ENCODE measurements at regions not wholly inside any gene's neighbourhood (a gene's known extent, or its start where the extent isn't known, plus 50 kb on each side); places are given as distances from the start of the nearest gene placed in this dataset.
"Not testable (repeated sequence)": the region's sequence is repeated elsewhere in the genome, so short reads cannot be mapped to it uniquely, and the experiment has no call there.

DNA sequence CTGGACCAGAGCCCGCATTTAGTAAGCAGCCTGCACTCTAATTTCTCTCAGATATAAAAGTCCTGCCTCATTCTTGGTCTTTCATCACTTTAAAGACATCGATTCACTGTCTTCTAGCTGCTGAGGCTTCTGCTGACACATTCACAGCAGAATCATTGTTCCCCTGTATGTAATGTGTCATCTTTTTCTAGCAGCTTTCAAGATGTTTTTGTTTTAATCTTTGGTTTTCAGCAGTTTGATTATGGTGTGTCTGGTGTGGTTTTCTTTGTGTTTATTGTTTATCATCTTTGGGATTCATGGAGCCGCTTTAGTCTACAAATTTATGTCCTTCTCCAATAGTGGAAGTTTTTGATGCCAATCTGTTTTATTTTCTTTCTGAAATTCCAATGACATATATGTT, 157.3 kb upstream of the STMND1 start:
- DNase-seq = no peak
- H3K9me2 ChIP-seq (replicated peaks; ENCODE audit: insufficient read depth, low read length) = no peaks in the 10 kb centered on the region
- no peaks in the 10 kb centered on the region for H3K9me3 ChIP-seq (ENCODE audit: low read length)
- no peak overlapping the region for H3K27ac ChIP-seq (ENCODE audit: low read length)
- H3K36me3 ChIP-seq (ENCODE audit: insufficient read depth, low read length) = no peaks in the 10 kb centered on the region
- H3K27me3 ChIP-seq (ENCODE audit: low read length) = no peaks in the 10 kb centered on the region
- no peaks in the 10 kb centered on the region for H3K4me1 ChIP-seq (ENCODE audit: low read length)
- H4K20me1 ChIP-seq (ENCODE audit: insufficient read depth, low read depth, low read length) = no peaks in the 10 kb centered on the region
- H3K79me2 ChIP-seq (ENCODE audit: low read length) = no peaks in the 10 kb centered on the region
- H2AFZ ChIP-seq (ENCODE audit: low read length) = no peak overlapping the region
- no peak overlapping the region for H3K4me2 ChIP-seq (ENCODE audit: low read depth, low read length, poor library complexity, severe bottlenecking)
- no peak overlapping the region for H3K9ac ChIP-seq (ENCODE audit: low read length)
- H3K4me3 ChIP-seq (ENCODE audit: low read length) = no peak overlapping the region

DNA sequence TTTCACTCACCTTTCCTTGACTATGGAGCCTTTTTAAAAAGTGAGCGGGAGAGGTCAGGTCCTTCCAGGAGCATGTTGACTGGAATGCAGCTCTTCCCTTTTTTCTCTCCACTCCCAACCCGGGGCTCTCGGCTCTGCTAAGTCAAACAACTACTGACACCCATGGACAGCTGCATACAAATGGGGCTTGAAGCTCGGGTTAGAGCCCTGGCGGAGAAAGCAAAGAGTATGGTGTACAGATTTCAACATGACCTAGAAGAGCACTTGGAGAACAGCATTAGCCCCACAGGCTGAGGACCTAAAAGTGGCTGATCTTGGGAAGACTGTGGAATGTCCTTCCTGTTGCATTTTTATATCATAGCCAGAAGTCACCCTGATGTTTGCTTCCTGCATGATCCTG, 162.0 kb upstream of the STMND1 start:
- H3K4me2 ChIP-seq (ENCODE audit: low read depth, low read length, poor library complexity, severe bottlenecking) = no peak overlapping the region

DNA sequence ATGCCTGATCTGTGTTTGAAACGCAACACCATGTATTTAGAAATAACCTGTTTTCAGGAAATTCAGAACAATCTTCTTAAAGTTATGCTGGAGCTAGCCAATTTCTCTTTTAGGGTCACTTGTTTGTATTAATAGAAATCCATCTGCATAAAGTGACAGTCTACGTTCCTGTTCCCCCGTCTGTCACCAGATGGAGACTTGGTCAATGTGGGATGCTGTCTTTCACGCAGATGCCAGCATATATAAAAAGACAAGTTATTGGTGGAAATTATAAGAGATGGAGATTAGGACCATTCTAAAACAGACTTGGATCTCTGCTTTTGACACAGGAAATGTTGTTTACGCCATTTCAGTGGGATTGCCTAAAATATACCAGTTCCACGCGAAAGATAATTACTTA, 162.5 kb upstream of the STMND1 start:
- DNase-seq = no peak

More for the DNA sequence above, 162.0 kb upstream of the STMND1 start:
- DNase-seq = no peak
- no peak overlapping the region for H3K4me3 ChIP-seq (ENCODE audit: low read length)
- no peak overlapping the region for H3K9ac ChIP-seq (ENCODE audit: low read length)
- H3K27me3 ChIP-seq (ENCODE audit: low read length) = no peaks in the 10 kb centered on the region
- H2AFZ ChIP-seq (ENCODE audit: low read length) = no peak overlapping the region
- H3K4me1 ChIP-seq (ENCODE audit: low read length) = no peaks in the 10 kb centered on the region
- H3K9me3 ChIP-seq (ENCODE audit: low read length) = no peaks in the 10 kb centered on the region
- H4K20me1 ChIP-seq (ENCODE audit: insufficient read depth, low read depth, low read length) = no peaks in the 10 kb centered on the region
- H3K36me3 ChIP-seq (ENCODE audit: insufficient read depth, low read length) = no peaks in the 10 kb centered on the region
- no peaks in the 10 kb centered on the region for H3K79me2 ChIP-seq (ENCODE audit: low read length)
- no peak overlapping the region for H3K27ac ChIP-seq (ENCODE audit: low read length)
- no peaks in the 10 kb centered on the region for H3K9me2 ChIP-seq (replicated peaks; ENCODE audit: insufficient read depth, low read length)

DNA sequence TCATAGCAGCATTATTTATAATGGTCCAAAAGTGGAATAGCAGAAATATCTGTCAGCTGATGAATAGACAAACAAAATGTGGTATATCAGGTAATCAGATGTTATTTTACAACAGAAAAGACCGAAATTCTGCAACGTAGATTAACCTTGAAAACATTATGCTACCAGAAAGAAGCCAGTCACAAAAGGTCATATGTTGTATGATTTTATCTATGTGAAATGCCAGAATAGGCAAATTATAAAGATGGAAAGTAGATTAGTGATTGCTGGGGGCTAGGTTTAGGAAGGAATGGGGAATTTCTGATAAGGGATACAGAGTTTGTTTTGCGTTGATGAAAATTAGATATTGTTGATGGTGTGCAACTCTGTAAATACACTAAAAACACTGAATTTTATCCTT, 165.0 kb upstream of the STMND1 start:
- Histone ChIP-seq H3K27me3 (ENCODE audit: low read length) (no peaks in the 10 kb centered on the region), H3K79me2 (ENCODE audit: low read length) (no peaks in the 10 kb centered on the region), H4K20me1 (ENCODE audit: insufficient read depth, low read depth, low read length) (no peaks in the 10 kb centered on the region), H3K9ac (ENCODE audit: low read length) (no peak overlapping the region), H3K36me3 (ENCODE audit: insufficient read depth, low read length) (no peaks in the 10 kb centered on the region), H3K9me3 (ENCODE audit: low read length) (no peaks in the 10 kb centered on the region), H3K4me3 (ENCODE audit: low read length) (no peak overlapping the region), H3K4me1 (ENCODE audit: low read length) (no peaks in the 10 kb centered on the region), H3K4me2 (ENCODE audit: low read depth, low read length, poor library complexity, severe bottlenecking) (no peak overlapping the region), H3K9me2 (replicated peaks; ENCODE audit: insufficient read depth, low read length) (no peaks in the 10 kb centered on the region), H2AFZ (ENCODE audit: low read length) (no peak overlapping the region), H3K27ac (ENCODE audit: low read length) (no peak overlapping the region)
- DNase-seq = no peak

More for the DNA sequence above, 162.5 kb upstream of the STMND1 start:
- H3K27ac ChIP-seq (ENCODE audit: low read length) = no peak overlapping the region
- H3K27me3 ChIP-seq (ENCODE audit: low read length) = no peaks in the 10 kb centered on the region
- no peaks in the 10 kb centered on the region for H3K9me2 ChIP-seq (replicated peaks; ENCODE audit: insufficient read depth, low read length)
- H2AFZ ChIP-seq (ENCODE audit: low read length) = no peak overlapping the region
- no peaks in the 10 kb centered on the region for H3K9me3 ChIP-seq (ENCODE audit: low read length)
- H3K4me1 ChIP-seq (ENCODE audit: low read length) = no peaks in the 10 kb centered on the region
- no peaks in the 10 kb centered on the region for H3K79me2 ChIP-seq (ENCODE audit: low read length)
- H3K4me3 ChIP-seq (ENCODE audit: low read length) = no peak overlapping the region
- H4K20me1 ChIP-seq (ENCODE audit: insufficient read depth, low read depth, low read length) = no peaks in the 10 kb centered on the region
- H3K4me2 ChIP-seq (ENCODE audit: low read depth, low read length, poor library complexity, severe bottlenecking) = no peak overlapping the region
- no peaks in the 10 kb centered on the region for H3K36me3 ChIP-seq (ENCODE audit: insufficient read depth, low read length)
- no peak overlapping the region for H3K9ac ChIP-seq (ENCODE audit: low read length)

DNA sequence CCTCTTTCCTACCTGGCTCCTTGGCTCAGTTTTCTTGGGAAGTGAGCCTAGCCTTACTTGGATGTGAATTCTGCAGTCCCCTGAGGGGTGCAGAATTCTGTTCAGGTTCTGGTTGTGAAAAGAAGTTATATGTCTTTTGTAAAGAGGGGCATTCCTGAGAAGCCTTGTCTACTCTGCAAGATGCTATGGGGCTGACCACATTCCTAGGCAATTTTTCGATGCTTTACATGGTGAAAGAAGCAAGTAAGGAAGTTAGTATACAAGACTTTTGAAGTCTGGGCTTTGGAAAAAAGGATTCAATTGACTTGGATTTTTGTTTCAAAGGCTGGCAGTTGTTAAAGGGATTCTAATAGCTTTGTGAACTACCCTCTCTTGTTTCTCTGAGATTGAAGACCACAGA, 167.9 kb upstream of the STMND1 start:
- Histone ChIP-seq H2AFZ (ENCODE audit: low read length) (no peak overlapping the region), H3K27me3 (ENCODE audit: low read length) (no peaks in the 10 kb centered on the region), H3K9ac (ENCODE audit: low read length) (no peak overlapping the region), H3K4me1 (ENCODE audit: low read length) (no peaks in the 10 kb centered on the region), H3K79me2 (ENCODE audit: low read length) (no peaks in the 10 kb centered on the region), H3K27ac (ENCODE audit: low read length) (no peak overlapping the region), H3K36me3 (ENCODE audit: insufficient read depth, low read length) (no peaks in the 10 kb centered on the region), H3K4me2 (ENCODE audit: low read depth, low read length, poor library complexity, severe bottlenecking) (no peak overlapping the region), H3K4me3 (ENCODE audit: low read length) (no peak overlapping the region), H4K20me1 (ENCODE audit: insufficient read depth, low read depth, low read length) (no peaks in the 10 kb centered on the region), H3K9me2 (replicated peaks; ENCODE audit: insufficient read depth, low read length) (no peaks in the 10 kb centered on the region), H3K9me3 (ENCODE audit: low read length) (no peaks in the 10 kb centered on the region)
- no peak for DNase-seq

DNA sequence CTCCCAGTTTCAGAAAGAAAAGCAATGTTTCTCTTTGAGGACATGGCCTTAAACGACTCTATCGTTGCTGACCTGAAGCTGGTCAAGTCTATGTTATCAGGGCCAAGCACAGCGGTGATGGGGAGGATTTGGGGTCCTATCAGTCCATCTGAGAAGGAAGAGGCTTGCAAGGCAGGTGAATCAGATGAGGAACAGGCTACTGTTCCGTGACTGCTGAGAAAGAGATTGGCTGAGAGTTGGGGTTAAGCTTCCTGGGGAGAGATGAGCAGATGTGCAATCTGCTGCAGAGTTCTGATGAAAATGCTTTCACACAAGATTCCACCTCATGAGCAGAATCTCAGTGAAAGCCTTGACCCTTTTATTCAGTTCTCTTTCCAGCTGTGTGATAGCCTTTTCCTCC, 168.3 kb upstream of the STMND1 start:
- no peak overlapping the region for H3K9ac ChIP-seq (ENCODE audit: low read length)
- H3K4me3 ChIP-seq (ENCODE audit: low read length) = no peak overlapping the region
- H3K4me2 ChIP-seq (ENCODE audit: low read depth, low read length, poor library complexity, severe bottlenecking) = no peak overlapping the region
- no peaks in the 10 kb centered on the region for H3K9me3 ChIP-seq (ENCODE audit: low read length)
- no peaks in the 10 kb centered on the region for H4K20me1 ChIP-seq (ENCODE audit: insufficient read depth, low read depth, low read length)
- no peak overlapping the region for H2AFZ ChIP-seq (ENCODE audit: low read length)
- H3K4me1 ChIP-seq (ENCODE audit: low read length) = no peaks in the 10 kb centered on the region
- no peaks in the 10 kb centered on the region for H3K79me2 ChIP-seq (ENCODE audit: low read length)
- no peak for DNase-seq
- no peaks in the 10 kb centered on the region for H3K27me3 ChIP-seq (ENCODE audit: low read length)
- no peaks in the 10 kb centered on the region for H3K36me3 ChIP-seq (ENCODE audit: insufficient read depth, low read length)
- H3K27ac ChIP-seq (ENCODE audit: low read length) = no peak overlapping the region
- no peaks in the 10 kb centered on the region for H3K9me2 ChIP-seq (replicated peaks; ENCODE audit: insufficient read depth, low read length)

DNA sequence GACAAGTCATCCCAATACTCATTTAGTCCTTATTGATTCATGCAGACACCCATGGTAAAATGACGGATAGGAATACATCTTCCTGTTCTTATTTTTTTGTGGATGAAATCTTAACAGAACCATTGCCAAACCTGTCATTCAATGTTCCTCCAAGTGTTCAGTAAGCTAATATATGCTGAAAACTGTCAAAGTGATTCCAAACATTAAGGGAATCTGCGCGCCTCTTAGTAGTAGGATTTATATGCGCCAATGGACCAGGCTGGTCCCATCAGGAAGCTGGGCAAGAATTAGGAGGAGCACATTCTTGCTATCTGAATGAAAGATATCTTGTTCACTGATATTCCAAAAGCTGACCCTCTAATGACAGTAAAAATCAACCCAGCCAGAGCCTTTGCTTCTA, 168.9 kb upstream of the STMND1 start:
- no peak for DNase-seq
- Histone ChIP-seq H3K27ac (ENCODE audit: low read length) (no peak overlapping the region), H3K9me2 (replicated peaks; ENCODE audit: insufficient read depth, low read length) (no peaks in the 10 kb centered on the region), H3K27me3 (ENCODE audit: low read length) (no peaks in the 10 kb centered on the region), H3K4me2 (ENCODE audit: low read depth, low read length, poor library complexity, severe bottlenecking) (no peak overlapping the region), H3K4me1 (ENCODE audit: low read length) (no peaks in the 10 kb centered on the region), H2AFZ (ENCODE audit: low read length) (no peak overlapping the region), H3K36me3 (ENCODE audit: insufficient read depth, low read length) (no peaks in the 10 kb centered on the region), H4K20me1 (ENCODE audit: insufficient read depth, low read depth, low read length) (no peaks in the 10 kb centered on the region), H3K9me3 (ENCODE audit: low read length) (no peaks in the 10 kb centered on the region), H3K79me2 (ENCODE audit: low read length) (no peaks in the 10 kb centered on the region), H3K4me3 (ENCODE audit: low read length) (no peak overlapping the region), H3K9ac (ENCODE audit: low read length) (no peak overlapping the region)

DNA sequence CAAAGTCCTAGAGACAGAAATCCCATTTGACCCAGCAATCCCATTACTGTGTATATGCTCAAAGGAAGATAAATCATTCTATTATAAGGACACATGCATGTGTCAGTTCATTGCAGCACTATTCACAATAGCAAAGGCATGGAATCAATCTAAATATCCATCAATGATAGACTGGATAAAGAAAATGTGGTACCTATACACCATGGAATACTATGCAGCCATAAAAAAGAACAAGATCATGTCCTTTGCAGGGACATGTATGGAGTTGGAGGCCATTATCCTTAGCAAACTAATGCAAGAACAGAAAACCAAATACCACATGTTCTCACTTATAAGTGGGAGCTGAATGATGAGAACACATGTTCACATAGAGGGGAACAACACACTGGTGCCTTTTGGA, 169.8 kb upstream of the ATXN1 start:
- DNase-seq; H4K20me1 ChIP-seq (ENCODE audit: insufficient read depth, low read depth, low read length); H3K4me3 ChIP-seq (ENCODE audit: low read length); H3K79me2 ChIP-seq (ENCODE audit: low read length); H3K4me1 ChIP-seq (ENCODE audit: low read length); H3K4me2 ChIP-seq (ENCODE audit: low read depth, low read length, poor library complexity, severe bottlenecking); H3K27ac ChIP-seq (ENCODE audit: low read length); H3K9me2 ChIP-seq (replicated peaks; ENCODE audit: insufficient read depth, low read length); H3K36me3 ChIP-seq (ENCODE audit: insufficient read depth, low read length); H3K9me3 ChIP-seq (ENCODE audit: low read length); H3K9ac ChIP-seq (ENCODE audit: low read length); H3K27me3 ChIP-seq (ENCODE audit: low read length); H2AFZ ChIP-seq (ENCODE audit: low read length): not testable (repeated sequence)

DNA sequence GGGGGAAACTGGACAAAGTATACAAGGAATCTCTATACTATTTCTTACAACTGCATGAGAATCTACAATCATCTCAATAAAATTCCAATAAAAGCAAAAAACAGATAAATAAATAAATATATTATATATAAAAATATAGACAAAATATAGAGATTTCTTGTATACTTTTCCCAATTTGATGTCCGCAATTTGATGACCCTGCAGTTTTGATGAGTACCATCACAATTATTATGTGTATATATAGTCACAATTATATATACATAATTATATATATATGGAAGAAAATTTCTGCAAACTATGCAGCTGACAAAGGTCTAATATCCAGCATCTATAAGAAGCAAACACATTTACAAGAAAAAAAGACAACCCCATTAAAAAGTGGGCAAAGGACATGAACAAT, 169.2 kb upstream of the ATXN1 start:
- H3K4me2 ChIP-seq (ENCODE audit: low read depth, low read length, poor library complexity, severe bottlenecking) = no peak overlapping the region

More for the DNA sequence above, 169.2 kb upstream of the ATXN1 start:
- Histone ChIP-seq H3K4me3 (ENCODE audit: low read length) (no peak overlapping the region), H3K27me3 (ENCODE audit: low read length) (no peaks in the 10 kb centered on the region), H3K9me3 (ENCODE audit: low read length) (no peaks in the 10 kb centered on the region), H3K27ac (ENCODE audit: low read length) (no peak overlapping the region), H4K20me1 (ENCODE audit: insufficient read depth, low read depth, low read length) (no peaks in the 10 kb centered on the region), H3K9ac (ENCODE audit: low read length) (no peak overlapping the region), H3K4me1 (ENCODE audit: low read length) (no peaks in the 10 kb centered on the region), H3K36me3 (ENCODE audit: insufficient read depth, low read length) (no peaks in the 10 kb centered on the region), H3K9me2 (replicated peaks; ENCODE audit: insufficient read depth, low read length) (no peaks in the 10 kb centered on the region), H2AFZ (ENCODE audit: low read length) (no peak overlapping the region), H3K79me2 (ENCODE audit: low read length) (no peaks in the 10 kb centered on the region)
- no peak for DNase-seq

All from Karpas-422 (cell line).